GM10266 (cell line): ENCODE measurements at regions not wholly inside any gene's neighbourhood (a gene's known extent, or its start where the extent isn't known, plus 50 kb on each side); places are given as distances from the start of the nearest gene placed in this dataset.

ENCODE experiments used
- DNase-seq: peaks from one replicate; pipeline ENCODE4 v3.0.0; 2012; ENCODE audit errors: extremely low spot score
- TF ChIP-seq, protein P1 (sequence below): IDR thresholded peaks from 2 replicates; pipeline ENCODE4 v1.5.1; 2012; ENCODE audit warnings: mild to moderate bottlenecking, low read depth; ENCODE audit not compliant: control insufficient read depth, insufficient read depth; ENCODE audit errors: missing control alignments

DNA sequence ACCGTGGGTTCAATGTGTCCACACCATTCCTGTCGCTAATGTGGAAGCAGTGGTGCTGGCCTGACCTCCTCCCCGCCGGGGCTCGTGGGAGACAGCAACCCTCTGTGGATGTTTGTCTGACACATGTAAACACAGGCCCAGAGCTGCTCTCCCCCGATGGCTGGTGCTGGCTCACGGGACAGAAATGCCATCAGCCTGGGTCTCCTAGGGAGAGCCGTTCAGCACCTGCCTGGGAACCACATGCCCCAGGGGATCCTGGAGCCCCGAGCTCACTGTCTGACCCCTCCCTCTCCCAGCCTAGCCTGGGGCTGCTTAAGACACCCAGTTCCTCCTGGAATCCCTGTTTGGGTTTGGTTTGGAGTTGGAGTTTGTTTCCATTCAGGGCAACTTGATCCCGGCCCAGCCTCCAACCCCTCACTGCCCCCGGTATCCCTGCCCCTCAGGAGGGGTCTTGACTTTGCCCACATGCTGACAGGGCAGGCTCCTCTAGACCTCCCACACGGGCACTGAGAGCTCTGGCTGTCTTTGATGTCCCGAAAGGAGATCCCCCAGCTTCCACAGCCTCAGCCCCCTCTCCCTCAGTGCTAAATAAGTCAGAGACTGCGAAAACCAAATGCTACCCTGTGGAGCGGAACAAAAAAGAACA, 50.9 kb upstream of the WNT11 start:
- DNase-seq, result no peak
- TF ChIP-seq, protein P1, sequence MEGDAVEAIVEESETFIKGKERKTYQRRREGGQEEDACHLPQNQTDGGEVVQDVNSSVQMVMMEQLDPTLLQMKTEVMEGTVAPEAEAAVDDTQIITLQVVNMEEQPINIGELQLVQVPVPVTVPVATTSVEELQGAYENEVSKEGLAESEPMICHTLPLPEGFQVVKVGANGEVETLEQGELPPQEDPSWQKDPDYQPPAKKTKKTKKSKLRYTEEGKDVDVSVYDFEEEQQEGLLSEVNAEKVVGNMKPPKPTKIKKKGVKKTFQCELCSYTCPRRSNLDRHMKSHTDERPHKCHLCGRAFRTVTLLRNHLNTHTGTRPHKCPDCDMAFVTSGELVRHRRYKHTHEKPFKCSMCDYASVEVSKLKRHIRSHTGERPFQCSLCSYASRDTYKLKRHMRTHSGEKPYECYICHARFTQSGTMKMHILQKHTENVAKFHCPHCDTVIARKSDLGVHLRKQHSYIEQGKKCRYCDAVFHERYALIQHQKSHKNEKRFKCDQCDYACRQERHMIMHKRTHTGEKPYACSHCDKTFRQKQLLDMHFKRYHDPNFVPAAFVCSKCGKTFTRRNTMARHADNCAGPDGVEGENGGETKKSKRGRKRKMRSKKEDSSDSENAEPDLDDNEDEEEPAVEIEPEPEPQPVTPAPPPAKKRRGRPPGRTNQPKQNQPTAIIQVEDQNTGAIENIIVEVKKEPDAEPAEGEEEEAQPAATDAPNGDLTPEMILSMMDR, result no peak

DNA sequence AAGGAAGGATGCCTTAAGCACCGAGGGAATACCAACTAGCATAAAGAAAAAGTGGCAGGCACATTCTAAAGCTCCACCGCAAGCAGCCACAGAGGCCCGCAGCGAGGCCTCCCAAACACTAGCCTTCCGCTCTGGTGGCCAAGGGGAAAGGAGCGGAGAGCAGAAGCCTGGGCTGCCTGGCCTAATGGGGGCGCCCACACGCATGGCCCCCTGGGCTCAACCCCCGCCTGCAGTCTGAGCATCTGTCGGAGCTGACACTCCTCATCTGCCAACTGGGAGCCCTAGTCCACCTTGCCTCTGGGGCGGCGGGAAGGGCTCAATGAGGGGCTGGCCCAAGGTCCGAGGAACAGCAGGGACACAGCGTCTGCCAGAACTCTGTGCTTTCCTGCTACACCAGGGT, 50.1 kb upstream of the WNT11 start:
- no peak for DNase-seq
- TF ChIP-seq, protein P1, result no peak
